Cardiac fibroblast (primary cell): ENCODE measurements at regions not wholly inside any gene's neighbourhood (a gene's known extent, or its start where the extent isn't known, plus 50 kb on each side); places are given as distances from the start of the nearest gene placed in this dataset.
"Not testable (repeated sequence)": the region's sequence is repeated elsewhere in the genome, so short reads cannot be mapped to it uniquely, and the experiment has no call there.

Experiments used
- DNase-seq, 2 donors: peaks; one replicate each; pipeline versions ENCODE4 v3.0.0 to v3.0.0-alpha.2; 2010; ENCODE audit warnings: low read depth in 2 of 2
- H3K4me3 ChIP-seq, 2 donors: replicated peaks in 1 of 2; 1 replicate in 1 of 2; 2 replicates in 1 of 2; pipeline ENCODE4 v1.5.1; 2011; ENCODE audit warnings: low read depth in 2 of 2, low read length in 2 of 2, mild to moderate bottlenecking in 2 of 2, moderate library complexity in 1 of 2
- CTCF ChIP-seq: IDR thresholded peaks from one replicate; pipeline ENCODE4 v1.5.1; 2011; ENCODE audit warnings: low read depth, mild to moderate bottlenecking, low read length, inconsistent platforms

- no peak for DNase-seq
- no peak overlapping the region for H3K4me3 ChIP-seq
- no peak for TF ChIP-seq CTCF
Measured at GRCh38 chr1:57590978-57591377, 167.1 kb upstream of the DAB1 start.

GRCh38 chr1:57586842-57587241 is 163.0 kb upstream of the DAB1 start:
- no peak overlapping the region for H3K4me3 ChIP-seq
- no peak for DNase-seq
- TF ChIP-seq CTCF, result no peak

GRCh38 chr1:57578680-57579079 is 154.8 kb upstream of the DAB1 start:
- no peak for DNase-seq
- no peak overlapping the region for H3K4me3 ChIP-seq
- TF ChIP-seq CTCF, result no peak

- DNase-seq, result no peak
- no peak for TF ChIP-seq CTCF
- H3K4me3 ChIP-seq, result no peak overlapping the region
Measured at GRCh38 chr1:57578099-57578498, 154.2 kb upstream of the DAB1 start.

- no peak overlapping the region for H3K4me3 ChIP-seq
- TF ChIP-seq CTCF, result no peak
- no peak for DNase-seq
Measured at GRCh38 chr1:57576756-57577155, 152.9 kb upstream of the DAB1 start.

- no peak for DNase-seq
- no peak for TF ChIP-seq CTCF
Measured at GRCh38 chr1:57572016-57572415, 148.2 kb upstream of the DAB1 start.

GRCh38 chr1:57558066-57558465 is 134.2 kb upstream of the DAB1 start:
- not testable (repeated sequence) for H3K4me3 ChIP-seq, DNase-seq

More at GRCh38 chr1:57572016-57572415, 148.2 kb upstream of the DAB1 start:
- H3K4me3 ChIP-seq, result no peak overlapping the region
